Stimulated activated CD4-positive, alpha-beta T cell treated with anti-CD3 and anti-CD28 coated beads, Interleukin-2, amount 100 ng/mL, for 48 hours (primary cell): ENCODE measurements at regions not wholly inside any gene's neighbourhood (a gene's known extent, or its start where the extent isn't known, plus 50 kb on each side); places are given as distances from the start of the nearest gene placed in this dataset.
"Not testable (repeated sequence)": the region's sequence is repeated elsewhere in the genome, so short reads cannot be mapped to it uniquely, and the experiment has no call there.

Experiments used
- DNase-seq, 2 donors: peaks; one replicate each; pipeline ENCODE4 v3.0.0-alpha.2; 2020

DNA sequence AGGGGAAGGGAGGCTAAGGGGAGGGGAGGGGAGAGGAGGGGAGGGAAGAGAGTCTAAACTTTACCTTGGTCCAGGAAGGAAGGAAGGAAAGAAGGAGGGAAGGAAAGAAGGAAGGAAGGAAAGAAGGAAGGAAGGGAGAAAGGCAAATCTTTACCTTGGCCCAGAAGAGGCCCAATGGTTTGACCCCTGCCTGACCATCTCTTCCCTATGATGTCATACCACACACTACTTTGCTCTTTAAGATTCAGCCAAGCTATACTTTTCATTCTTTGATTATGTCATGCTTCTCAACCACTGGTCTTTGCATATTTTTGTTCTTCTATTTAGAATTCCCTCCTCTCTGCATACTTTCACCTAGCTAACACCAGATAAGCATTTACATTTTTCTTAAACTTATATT lies 1077.5 kb downstream of the PCDH9 start:
- no peak for DNase-seq

DNA sequence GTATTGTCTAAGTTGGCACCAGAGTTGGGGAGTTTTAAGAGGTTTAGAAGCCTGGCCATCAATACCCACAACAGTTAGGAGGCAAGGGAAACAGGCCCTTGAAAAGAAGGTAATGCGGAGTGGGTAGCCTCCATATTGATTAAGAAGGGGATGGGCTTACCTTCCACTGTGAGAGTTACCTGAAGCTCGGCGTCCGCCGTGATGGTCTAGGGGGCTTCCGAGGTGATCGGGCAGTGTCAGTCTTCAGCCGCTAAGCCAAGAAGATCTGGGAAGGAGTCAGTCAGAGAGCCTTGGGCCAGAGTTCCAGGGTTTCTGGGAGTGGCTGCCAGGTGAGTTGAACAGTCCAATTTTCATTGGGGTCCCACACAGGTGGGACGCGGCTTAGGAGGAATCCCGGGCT lies 1085.8 kb downstream of the PCDH9 start:
- DNase-seq, result not testable (repeated sequence)

DNA sequence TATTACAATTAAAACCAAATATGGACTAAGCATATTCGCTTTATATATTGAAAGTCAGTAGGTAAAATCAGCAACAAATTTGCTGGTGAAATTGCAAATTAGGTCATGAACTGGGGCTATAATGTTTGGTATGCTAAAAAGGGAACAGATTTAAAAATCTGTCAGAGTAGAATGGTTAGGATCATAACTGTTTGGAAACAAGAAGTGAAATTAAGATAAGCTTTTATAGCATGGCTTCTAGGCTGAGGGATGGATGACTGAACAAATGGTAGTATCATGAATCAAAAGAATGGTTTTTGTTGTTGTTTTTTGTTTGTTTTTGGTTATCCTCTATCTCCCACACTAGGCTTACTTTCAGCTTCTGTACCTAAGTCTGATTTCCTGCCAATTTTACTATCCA lies 1090.4 kb downstream of the PCDH9 start:
- no peak for DNase-seq

DNA sequence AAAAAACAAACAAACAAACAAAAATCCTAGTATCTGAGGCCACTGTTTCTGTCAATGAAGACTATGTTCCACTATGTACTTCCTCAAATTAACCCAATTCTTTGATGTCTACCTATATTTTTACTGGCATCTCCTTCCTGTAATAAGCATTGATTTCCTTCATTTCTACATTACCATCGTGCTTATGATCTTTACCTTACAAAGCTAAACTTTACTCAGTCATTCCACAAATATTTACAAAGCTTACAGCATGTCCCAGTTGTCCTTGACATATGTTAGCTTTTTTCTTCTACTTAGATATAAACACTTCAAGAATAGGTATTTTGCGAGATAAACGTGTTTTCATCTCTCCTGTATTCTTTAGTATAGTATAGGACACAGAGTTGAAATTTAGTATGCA lies 1090.9 kb downstream of the PCDH9 start:
- DNase-seq, result no peak

DNA sequence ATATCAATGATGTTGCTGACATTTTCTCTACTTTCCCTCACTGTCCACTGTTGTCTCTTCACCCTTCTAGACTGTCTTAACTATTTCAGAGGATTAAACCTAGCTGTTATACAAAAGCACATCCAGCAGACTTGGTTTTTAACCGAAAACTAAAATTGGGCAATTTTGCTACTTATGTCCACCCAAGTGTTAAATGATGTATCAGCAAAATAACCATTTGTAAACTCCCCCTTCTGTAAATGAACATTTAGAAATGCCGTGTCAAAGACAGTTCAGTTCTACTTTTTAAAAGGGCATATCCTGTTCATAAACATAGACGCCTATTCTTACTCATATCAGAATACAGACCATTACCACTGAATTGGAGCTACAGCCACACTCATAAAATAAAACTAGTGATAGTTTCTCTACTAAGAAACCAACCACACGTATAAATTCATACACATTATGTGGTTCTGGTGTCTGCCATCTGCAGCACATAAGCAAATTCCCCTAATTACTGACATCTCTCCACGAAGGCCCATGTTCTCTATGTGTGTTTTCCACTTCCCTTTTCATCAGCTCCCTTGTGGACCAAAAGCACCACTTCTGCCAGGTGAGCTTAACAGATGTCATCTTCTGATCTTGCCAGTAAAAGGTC lies 1091.8 kb downstream of the PCDH9 start:
- no peak for DNase-seq

DNA sequence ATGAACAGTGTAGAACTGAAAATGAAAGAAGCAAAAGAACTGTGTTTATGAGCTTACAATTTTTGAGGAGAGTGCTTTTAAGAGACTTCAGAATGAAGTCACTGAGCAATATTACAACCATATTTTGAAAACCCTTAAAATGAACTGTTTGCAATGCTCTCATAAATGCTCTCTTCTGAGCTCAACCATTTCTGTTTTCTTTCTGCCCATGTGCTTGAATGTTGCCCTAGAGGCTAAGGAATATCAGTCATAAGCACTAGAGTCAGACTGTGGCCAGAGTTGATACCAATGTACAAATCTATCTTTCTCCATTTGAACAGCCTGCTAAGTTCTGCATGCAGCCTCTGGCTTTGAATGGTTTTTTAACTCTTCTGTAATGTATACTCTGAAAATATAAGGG lies 1092.8 kb downstream of the PCDH9 start:
- no peak for DNase-seq

DNA sequence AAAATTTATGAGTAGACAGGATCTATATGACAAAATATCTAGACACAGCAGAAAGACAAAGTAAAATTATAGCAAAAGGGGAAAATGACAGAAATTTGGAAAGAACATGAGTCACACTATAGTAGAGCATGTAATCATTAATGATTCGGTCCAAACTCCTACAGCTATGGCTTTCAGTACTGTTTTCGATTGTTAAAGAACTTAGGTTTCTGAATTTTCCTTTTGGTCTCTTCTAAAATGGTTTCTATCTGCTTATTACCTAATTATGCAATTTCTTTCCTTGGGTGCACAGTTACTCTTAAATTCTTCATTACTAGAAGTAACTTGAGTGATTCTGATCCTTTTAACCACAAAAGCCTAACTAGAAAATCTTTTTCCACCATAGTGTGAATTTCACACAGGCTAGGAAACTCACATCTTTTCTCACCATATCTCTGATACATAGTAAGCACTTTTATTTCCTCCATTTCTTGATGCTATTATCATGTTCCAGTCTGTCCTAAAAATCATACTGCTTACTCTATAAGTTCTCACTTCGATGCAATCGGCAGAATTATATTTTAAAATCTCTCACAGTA lies 1101.4 kb downstream of the PCDH9 start:
- no peak for DNase-seq

DNA sequence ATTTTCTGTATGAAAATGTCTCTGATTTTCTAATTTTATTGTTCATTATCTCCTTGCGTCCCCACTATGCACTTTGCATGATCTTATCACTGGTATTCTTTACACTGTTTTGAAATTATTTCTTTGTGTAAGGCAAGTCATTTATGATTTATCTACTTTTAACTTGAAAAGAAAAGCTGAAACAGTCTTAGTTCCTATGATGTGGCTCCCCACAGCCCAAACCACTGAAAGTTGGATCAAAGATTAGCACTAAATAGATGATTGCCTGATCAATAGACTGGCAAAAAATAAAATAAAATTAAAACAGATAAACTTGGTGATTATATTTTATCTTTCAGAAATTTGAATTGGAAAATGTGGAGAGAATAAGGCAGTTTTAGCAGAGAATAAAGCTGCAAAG lies 1101.9 kb downstream of the PCDH9 start:
- no peak for DNase-seq

DNA sequence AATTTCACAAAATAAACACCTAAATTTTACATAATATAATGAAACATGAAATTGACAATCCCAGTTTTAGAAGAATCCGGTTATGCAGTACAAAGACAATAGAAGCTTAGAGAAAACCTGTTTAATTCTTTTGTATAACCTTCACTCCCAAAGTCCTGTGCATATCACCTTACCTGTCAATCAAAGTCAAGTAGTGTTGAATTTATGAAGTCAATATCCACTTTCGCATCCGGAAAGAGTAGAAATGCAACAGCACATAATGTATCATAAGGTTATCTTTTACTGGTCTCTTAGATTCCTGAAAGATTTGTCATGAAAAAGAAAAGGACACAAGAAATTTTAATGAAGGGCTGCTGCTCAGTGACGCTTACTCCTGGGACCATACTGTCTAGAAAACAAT lies 1112.6 kb downstream of the PCDH9 start:
- no peak for DNase-seq

DNA sequence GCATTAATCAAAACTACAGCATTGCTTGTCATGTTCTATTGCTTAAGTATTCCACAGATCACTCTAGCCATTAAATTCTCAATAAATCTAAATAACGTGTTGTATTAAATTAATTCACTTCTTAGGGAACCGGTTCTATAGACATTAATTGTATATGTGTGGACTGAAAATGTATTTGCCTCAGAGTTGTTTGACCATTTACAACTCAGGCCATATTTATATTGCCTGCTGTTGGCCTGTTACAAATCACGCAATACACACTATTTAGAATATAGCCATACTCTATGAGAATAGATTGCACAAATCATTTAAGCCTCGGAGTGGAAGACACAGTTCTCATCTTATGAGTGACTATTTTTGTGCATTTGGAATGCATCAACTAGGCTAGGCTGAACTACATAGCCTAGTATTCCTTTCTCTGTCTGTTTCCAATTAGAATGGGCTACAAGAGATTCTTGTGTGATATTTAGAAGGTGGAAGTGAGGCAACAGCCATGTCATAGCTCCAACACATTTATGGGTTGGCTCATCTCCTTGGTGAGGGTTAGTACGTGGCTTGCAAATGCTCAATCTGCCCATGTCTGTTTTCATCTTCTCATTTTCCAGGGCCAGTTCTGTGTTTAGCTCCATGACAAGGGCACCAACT lies 1116.1 kb downstream of the PCDH9 start:
- no peak for DNase-seq

DNA sequence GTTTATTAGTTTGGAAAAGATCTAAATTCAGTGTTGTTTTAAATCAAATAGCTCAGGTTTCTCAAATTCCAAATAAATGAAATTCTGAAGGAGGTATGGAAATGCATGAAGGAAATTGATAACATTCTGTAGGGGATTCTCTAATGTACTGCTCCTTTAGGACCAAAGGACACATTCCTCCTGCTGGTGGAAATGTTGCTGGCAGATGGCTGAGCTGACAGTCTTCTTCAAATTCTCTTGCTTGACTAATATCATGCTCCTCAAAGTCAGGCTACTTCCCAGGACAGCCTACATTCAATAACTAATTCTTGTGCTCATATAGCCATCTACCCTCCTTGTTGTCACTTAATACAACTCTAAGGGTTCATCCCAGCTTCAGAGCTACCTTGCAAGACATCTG lies 1118.5 kb downstream of the PCDH9 start:
- no peak for DNase-seq

DNA sequence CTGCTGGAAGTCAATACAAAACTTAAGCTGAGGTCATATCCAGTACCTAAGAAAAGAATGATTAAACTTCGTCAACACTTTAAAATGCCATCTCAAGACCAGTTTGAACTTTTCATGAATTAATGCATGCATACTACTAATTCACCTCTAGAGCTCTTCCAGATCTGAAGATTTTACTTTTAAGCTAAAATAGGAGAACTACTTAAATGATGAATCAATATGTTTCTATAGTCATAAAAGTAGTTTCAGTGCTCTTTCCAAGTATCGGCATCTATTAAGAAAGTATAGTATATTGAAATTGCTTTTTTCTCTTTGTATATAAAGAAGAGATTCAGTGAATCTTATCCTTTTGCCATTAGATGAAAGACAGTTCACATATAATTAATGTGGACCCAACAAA lies 1123.9 kb downstream of the PCDH9 start:
- no peak for DNase-seq

DNA sequence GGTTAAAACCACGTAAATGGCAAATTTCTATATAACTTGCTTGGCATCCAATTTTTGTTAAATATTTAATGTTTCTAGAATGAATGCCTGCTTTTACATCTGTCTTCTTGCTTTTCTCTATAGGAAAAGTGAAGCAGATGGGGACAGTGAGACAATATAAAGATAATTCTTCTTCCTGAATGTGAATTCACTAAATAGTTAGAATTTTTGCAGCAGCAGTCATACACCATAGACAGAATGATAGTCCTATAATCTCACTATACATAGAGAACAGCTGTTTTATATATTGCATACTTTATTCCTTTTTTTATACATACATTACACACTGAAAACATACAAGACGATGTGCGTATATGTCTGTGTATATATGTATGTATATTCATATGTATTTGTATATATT lies 1127.3 kb downstream of the PCDH9 start:
- DNase-seq, result no peak

DNA sequence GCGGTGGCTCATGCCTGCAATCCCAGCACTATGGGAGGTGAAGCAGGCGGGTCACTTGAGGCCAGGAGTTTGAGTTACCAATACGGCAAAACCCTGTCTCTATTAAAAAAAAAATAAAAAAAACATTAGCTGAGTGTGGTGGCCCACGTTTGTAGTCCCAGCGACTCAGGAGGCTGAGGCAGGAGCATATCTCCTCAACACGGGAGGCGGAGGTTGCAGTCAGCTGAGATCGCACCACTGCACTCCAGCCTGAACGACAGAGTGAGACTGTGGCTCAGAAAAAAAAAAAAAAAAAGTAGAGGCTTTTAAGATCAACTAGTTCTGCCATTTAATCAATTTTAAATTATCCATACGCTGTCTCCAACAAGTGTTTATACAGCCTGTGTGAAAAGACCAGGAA lies 1130.3 kb downstream of the PCDH9 start:
- no peak for DNase-seq

DNA sequence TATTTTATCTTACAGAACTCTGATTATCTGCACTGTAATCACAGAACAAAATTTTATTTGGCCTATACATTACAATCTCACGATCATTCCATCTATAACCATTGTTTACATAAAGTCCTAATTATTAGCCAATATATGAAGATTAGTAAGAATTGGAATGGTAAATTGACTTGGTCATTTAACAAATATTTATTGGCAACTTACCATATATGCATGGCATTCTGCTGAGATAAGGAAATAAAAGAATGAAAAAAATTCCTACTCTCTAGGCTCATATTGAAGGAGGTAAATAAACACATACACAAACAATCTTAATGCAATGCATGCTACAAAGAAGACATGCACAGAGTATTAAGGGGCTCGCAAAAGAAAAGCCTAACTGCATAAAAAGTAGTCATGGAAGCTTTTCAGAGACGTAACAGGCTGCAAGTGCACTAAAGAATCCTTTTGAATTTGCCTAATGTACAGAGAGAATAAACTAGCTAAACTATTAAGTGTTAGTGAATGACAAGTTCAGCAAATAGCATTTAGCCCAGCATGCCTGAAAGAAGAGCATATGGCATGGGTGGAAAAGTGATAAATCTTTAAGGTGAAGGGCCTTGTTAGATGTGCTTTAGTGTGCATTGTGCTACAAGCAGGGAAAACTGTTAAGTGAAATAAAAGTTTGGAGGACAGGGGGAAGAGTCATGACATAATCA lies 1131.1 kb downstream of the PCDH9 start:
- no peak for DNase-seq

DNA sequence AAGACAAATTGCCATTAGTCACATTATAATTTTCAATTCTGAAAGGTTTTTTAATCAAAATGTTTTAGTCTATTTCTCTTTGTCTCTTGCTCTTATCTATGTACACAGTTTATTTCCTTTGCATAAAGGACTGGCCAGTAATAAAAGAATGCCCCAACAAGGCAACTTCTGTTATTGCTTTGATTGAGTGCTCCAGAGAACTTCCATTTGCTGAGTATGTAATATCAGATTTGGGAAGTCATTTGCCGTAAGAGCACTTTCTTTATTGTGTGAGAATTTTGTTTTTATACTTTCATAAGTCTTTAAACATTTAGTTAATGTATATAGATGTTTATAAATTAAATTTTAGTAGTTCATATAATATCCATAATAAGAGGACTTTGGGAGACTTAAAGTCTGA lies 1140.4 kb downstream of the PCDH9 start:
- DNase-seq, result no peak

DNA sequence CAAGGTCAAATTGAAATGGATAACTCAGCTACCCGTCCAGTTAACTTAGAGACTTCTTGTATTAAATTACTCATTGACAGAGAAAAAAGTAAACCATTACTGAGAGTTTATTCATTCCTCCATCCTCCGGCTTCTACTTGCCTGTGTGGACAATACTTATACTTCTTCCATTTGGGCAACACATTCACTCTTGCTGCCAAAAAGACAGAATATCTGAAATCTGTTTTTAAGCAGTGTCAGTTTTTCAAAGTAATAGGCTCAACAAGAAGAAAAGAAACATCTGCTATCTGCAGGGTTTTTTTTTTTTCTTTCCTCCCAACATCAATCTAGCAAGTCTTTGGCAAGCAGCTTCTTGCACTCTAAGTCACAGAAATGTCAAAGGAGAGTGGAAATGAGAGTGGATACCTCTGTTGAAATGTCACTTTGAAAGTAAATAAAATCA lies 1142.8 kb downstream of the PCDH9 start:
- DNase-seq, result no peak

DNA sequence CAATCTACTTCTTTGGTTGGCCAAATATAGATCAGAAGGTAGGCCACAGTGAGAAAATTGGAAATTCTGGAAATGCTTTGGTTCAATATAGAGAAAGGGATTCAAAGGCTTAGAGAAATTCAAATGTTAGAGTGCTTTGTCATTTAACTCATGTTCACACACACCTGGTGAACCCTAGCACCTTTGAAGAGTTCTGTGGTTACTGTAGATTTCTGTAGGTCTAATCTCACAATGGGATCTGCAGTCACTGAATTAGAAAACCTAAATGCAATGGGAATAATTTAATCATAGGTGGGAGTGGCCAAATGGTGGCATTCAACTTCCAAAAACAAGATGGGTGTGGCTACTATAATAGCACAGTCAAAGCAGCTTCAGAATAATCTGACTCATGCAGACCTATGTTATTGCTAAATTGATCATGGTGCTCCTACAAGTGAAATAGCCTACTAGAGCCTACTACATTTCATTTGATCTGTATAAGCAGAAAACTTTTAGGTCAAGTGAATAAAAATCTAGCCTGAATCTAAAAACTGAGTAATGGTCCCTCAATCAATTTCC lies 1152.9 kb downstream of the PCDH9 start:
- DNase-seq, result no peak

DNA sequence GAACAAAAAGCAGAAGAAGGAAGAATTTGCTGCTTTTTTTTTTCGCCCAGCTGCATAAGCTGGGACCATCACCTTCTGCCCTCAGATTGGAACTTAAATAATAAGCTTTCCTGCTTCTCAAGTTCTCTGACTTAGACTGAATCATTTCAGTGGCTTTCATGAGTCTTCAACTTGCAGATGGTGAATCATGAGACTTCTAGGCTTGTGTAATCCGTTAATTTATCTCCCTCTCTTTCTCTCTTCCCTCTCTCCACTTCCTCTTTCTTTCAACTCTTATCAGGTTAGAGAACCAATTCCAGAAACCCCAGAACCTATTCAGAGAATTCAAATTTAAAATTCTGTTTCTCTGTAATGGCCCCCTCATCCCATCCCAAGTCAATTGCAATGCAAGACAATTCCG lies 1153.7 kb downstream of the PCDH9 start:
- no peak for DNase-seq

DNA sequence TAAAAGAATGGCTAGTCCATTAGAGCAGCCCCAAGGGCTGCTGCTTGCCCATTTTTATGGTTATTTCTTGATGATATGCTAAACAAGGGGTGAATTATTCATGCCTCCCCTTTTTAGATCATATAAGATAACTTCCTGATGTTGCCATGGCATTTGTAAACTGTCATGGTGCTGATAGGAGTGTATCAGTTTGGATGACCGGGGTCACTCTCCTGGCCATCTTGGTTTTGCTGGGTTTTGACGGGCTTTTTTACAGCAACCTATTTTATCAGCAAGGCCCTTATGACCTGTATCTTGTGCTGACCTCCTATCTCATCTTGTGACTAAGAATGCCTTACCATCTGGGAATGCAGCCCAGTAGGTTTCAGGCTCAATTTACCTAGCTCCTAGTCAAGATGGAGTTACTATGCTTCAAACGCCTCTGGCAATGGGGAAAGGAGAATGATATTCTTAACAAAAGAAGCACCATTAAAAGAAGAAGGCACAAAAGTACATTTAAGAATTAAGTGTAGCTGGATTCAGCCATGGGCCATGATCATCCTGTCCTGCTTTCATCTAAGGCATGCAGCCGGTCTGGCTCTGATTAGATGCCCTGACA lies 1156.0 kb downstream of the PCDH9 start:
- no peak for DNase-seq

DNA sequence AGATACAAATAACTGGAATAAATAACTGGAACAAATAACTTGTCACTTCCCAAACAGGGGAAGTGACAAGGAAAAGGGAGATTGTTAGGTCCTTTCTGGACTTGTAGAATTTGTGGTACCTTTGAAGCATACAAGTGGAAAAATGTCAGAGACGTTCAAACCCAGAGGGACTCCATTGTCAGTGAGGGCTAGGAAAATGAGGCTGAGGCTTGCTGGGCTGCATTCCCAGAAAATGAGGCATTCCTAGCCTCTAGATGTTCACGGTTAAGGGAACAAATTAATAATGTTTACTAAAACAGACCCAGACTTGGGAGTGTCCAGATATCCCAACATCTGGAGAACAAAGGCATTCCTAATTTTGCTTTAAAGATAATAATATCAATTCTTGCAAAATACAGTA lies 1158.0 kb downstream of the PCDH9 start:
- DNase-seq, result not testable (repeated sequence)

DNA sequence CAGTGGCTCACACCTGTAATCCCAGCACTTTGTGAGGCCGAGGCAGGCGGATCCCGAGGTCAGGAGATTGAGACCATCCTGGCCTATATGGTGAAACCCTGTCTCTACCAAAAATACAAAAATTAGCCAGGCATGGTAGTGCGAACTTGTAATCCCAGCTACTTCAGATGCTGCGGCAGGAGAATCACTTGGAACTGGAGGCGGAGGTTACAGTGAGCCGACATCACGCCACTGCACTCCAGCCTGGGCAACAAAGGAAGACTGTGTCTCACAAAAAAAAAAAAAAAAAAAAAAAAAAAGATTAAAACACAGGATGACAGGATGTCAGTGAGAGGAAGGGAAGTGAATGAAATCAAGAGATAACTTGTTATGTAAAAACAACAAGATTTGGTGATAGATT lies 1158.5 kb downstream of the PCDH9 start:
- no peak for DNase-seq

DNA sequence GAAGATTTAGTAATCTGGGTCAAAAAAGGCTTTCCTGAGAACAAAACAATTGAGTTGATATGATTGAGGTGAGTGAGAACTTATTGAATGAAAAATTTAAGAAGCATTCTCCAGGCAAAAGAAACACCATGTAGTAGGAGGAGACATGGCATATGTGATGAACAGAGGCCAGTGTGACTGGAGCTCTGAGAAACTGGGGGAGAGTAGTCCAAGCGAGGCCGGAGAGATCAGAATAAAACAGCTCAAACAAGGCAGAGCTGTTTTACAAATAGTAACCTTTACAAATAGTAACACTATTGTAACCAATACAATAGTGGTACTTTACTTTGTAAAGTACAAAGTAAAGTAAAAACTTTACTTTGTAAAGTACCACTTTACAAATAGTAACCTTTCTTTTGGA lies 1159.1 kb downstream of the PCDH9 start:
- no peak for DNase-seq
